OCI-LY1 (cell line): ENCODE measurements at regions not wholly inside any gene's neighbourhood (a gene's known extent, or its start where the extent isn't known, plus 50 kb on each side); places are given as distances from the start of the nearest gene placed in this dataset.

ENCODE experiments used
- H2AFZ ChIP-seq: fragments of 200-600 bp; sonication (generic), shearing (Covaris generic); 2 replicates; pipeline ENCODE4 v1.6.0; 2014; ENCODE audit warnings: antibody characterized with exemption, mild to moderate bottlenecking, low read length
- H3F3A ChIP-seq: fragments of 200-600 bp; sonication (generic), shearing (Covaris generic); 2 replicates; pipeline ENCODE4 v1.6.0; 2014; ENCODE audit warnings: mild to moderate bottlenecking, antibody characterized with exemption, low read length, moderate library complexity; ENCODE audit not compliant: insufficient read depth
- H3K27ac ChIP-seq: fragments of 200-600 bp; sonication (generic); 2 replicates; pipeline ENCODE4 v1.5.1; 2014; ENCODE audit warnings: low read length, mixed run types, mild to moderate bottlenecking, low read depth; ENCODE audit not compliant: poor library complexity, severe bottlenecking
- H3K27me3 ChIP-seq: fragments of 200-600 bp; sonication (generic); 2 replicates; pipeline ENCODE4 v1.6.0; 2014; ENCODE audit warnings: antibody characterized with exemption, mild to moderate bottlenecking, low read length, moderate library complexity; ENCODE audit not compliant: insufficient read depth
- H3K36me3 ChIP-seq: fragments of 200-600 bp; sonication (generic); 2 replicates; pipeline ENCODE4 v1.6.1; 2014; ENCODE audit warnings: mild to moderate bottlenecking, antibody characterized with exemption, low read length, moderate library complexity, mixed read lengths; ENCODE audit not compliant: insufficient read depth
- H3K4me1 ChIP-seq: fragments of 200-600 bp; sonication (generic); 2 replicates; pipeline ENCODE4 v1.5.1; 2014; ENCODE audit warnings: mild to moderate bottlenecking, low read length, moderate library complexity; ENCODE audit not compliant: insufficient read depth, severe bottlenecking
- H3K4me2 ChIP-seq: fragments of 200-600 bp; sonication (generic), shearing (Covaris generic); 2 replicates; pipeline ENCODE4 v1.6.1; 2014; ENCODE audit warnings: low read length
- H3K4me3 ChIP-seq: fragments of 200-600 bp; sonication (generic); 2 replicates; pipeline ENCODE4 v1.5.1; 2014; ENCODE audit warnings: low read length, low read depth, mild to moderate bottlenecking, mixed read lengths; ENCODE audit not compliant: poor library complexity, severe bottlenecking
- H3K79me2 ChIP-seq: fragments of 200-600 bp; shearing (Covaris generic); 2 replicates; pipeline ENCODE4 v1.6.1; 2016; ENCODE audit warnings: mixed run types, low read length, mixed read lengths; ENCODE audit not compliant: insufficient read depth
- H3K9ac ChIP-seq: fragments of 200-600 bp; sonication (generic), shearing (Covaris generic); 2 replicates; pipeline ENCODE4 v1.6.1; 2014; ENCODE audit warnings: mild to moderate bottlenecking, low read length, mixed read lengths
- H3K9me2 ChIP-seq: fragments of 200-600 bp; sonication (generic), shearing (Covaris generic); 2 replicates; pipeline ENCODE4 v1.6.1; 2014; ENCODE audit warnings: low read depth, mild to moderate bottlenecking, low read length, mixed read lengths
- H3K9me3 ChIP-seq: fragments of 200-600 bp; shearing (Covaris generic); 2 replicates; pipeline ENCODE4 v1.6.1; 2014; ENCODE audit warnings: low read length, mixed read lengths
- H4K20me1 ChIP-seq: fragments of 200-600 bp; sonication (generic), shearing (Covaris generic); 2 replicates; pipeline ENCODE4 v1.6.0; 2016; ENCODE audit warnings: mild to moderate bottlenecking, low read length; ENCODE audit not compliant: insufficient read depth
- CTCF ChIP-seq: fragments of 200-600 bp; sonication (generic), shearing (Covaris generic); IDR thresholded peaks from 2 replicates; pipeline ENCODE4 v1.5.1; 2017; ENCODE audit warnings: mild to moderate bottlenecking, antibody characterized with exemption, low read length, moderate library complexity, mixed read lengths
- EZH2 ChIP-seq: fragments of 200-600 bp; sonication (generic), shearing (Covaris generic); IDR thresholded peaks from 2 replicates; pipeline ENCODE4 v1.8.0; 2017; ENCODE audit warnings: borderline replicate concordance, mixed run types, mild to moderate bottlenecking, antibody characterized with exemption, low read length, moderate library complexity, mixed read lengths

GRCh38 chr1:14539953-14540563 lies 58.4 kb upstream of the KAZN start:
- H3K27me3 ChIP-seq = no peaks in the 10 kb centered on the region
- TF ChIP-seq CTCF (no peak), EZH2 (no peak)
- no peaks in the 10 kb centered on the region for H3F3A ChIP-seq
- H3K9me3 ChIP-seq = no peaks in the 10 kb centered on the region
- H3K4me3 ChIP-seq = no peak overlapping the region
- H3K27ac ChIP-seq = no peak overlapping the region
- no peak overlapping the region for H3K9ac ChIP-seq
- no peak overlapping the region for H3K4me2 ChIP-seq
- H4K20me1 ChIP-seq = no peaks in the 10 kb centered on the region
- H3K4me1 ChIP-seq = no peaks in the 10 kb centered on the region
- H3K36me3 ChIP-seq = no peaks in the 10 kb centered on the region
- H2AFZ ChIP-seq = no peak overlapping the region
- H3K9me2 ChIP-seq = no peaks in the 10 kb centered on the region
- no peaks in the 10 kb centered on the region for H3K79me2 ChIP-seq

- no peaks in the 10 kb centered on the region for H4K20me1 ChIP-seq
- no peaks in the 10 kb centered on the region for H3K9me2 ChIP-seq
- no peaks in the 10 kb centered on the region for H3K36me3 ChIP-seq
- H2AFZ ChIP-seq = no peak overlapping the region
- TF ChIP-seq CTCF (no peak), EZH2 (no peak)
- no peaks in the 10 kb centered on the region for H3K9me3 ChIP-seq
- H3K4me3 ChIP-seq = no peak overlapping the region
- H3K4me2 ChIP-seq = no peak overlapping the region
- no peaks in the 10 kb centered on the region for H3K79me2 ChIP-seq
- H3K9ac ChIP-seq = no peak overlapping the region
- H3K27ac ChIP-seq = no peak overlapping the region
- no peaks in the 10 kb centered on the region for H3K27me3 ChIP-seq
- H3K4me1 ChIP-seq = no peaks in the 10 kb centered on the region
- H3F3A ChIP-seq = no peaks in the 10 kb centered on the region
Measured at GRCh38 chr1:14541348-14541747, 57.1 kb upstream of the KAZN start.

- Histone ChIP-seq H3K9ac (no peak overlapping the region), H3K27me3 (0 out of 2 replicates have a peak, but pooled peaks cover 6% of the 10 kb centered on the region), H2AFZ (no peak overlapping the region), H3K4me2 (no peak overlapping the region), H3K27ac (no peak overlapping the region), H3K36me3 (no peaks in the 10 kb centered on the region), H3K4me1 (no peaks in the 10 kb centered on the region), H3K4me3 (no peak overlapping the region), H3K79me2 (no peaks in the 10 kb centered on the region), H4K20me1 (no peaks in the 10 kb centered on the region), H3K9me2 (no peaks in the 10 kb centered on the region), H3F3A (no peaks in the 10 kb centered on the region), H3K9me3 (no peaks in the 10 kb centered on the region)
- no peak for TF ChIP-seq EZH2
- TF ChIP-seq CTCF = no peak
Measured at GRCh38 chr1:14543191-14543840, 55.2 kb upstream of the KAZN start.
